ENCODE measurements at regions not wholly inside any gene's neighbourhood (a gene's known extent, or its start where the extent isn't known, plus 50 kb on each side); places are given as distances from the start of the nearest gene placed in this dataset.

DNA sequence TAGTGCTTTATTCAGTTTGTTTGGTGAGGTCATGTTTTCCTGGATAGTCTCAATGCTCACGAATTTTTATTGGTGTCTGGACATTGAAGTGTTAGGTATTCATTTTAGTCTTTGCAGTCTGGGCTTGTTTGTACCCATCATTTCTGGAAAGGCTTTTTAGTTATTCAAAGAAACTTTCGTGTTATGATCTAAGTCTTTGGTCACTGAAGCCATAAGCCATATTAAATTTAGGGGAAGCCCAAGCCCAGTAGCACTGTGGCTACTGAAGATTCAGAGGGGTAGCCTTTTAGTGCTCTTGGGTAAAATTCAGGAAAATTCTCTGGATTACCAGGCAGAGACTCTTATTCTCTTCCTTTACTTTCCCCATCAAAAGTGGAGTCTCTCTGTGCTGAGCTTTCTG lies 56.2 kb upstream of the PEX5L start:
- no peak for DNase-seq

GRCh38 chr3:180093535-180093934 lies 56.8 kb upstream of the PEX5L start:
- DNase-seq: no peak

- DNase-seq: no peak
Observed at GRCh38 chr3:180097626-180098025, 60.9 kb upstream of the PEX5L start.

GRCh38 chr3:180102134-180102533 lies 65.4 kb upstream of the PEX5L start:
- DNase-seq: no peak

DNA sequence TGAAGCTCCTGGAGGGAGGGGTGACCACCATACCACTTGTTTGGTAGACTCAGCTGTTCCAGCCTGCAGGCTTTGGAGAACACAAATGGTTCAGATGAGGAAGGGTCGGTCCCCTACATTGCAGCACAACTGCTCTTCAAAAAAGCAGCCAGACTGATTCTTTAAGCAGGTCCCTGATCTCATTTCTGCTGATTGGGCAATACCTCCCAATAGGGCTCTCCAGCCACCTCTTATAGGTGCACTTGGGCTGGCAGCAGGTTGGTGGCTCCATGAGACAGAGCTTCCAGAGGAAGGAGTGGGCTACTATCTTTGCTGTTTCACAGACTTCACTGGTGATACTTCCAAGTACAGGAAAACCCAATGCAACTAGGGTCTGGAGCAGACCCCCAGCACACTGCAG lies 65.9 kb upstream of the PEX5L start:
- no peak for DNase-seq

DNA sequence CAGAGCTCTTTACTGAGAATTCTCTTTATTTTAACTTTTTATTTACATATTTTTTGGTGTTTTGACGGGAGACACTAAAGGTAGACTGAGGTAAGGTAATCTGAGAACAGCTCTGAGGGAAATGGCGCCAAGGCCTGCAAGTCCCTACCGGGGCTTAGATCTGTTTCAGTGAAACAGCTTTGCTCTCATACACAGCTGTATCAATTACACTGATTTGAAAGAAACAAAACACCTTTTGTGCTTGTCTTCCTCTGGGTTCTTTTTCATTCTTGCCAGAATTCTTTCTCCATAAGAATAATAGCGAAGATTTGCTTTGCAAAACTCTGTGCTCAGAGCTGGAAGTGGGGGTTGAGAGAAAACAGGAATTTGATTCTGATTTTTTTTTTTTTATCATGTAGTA lies 79.5 kb upstream of the PEX5L start:
- no peak for DNase-seq

- no peak for DNase-seq
Observed at GRCh38 chr3:180116658-180117057, 79.9 kb upstream of the PEX5L start.

GRCh38 chr3:180117381-180118163 lies 80.8 kb upstream of the PEX5L start:
- no peak for DNase-seq

DNA sequence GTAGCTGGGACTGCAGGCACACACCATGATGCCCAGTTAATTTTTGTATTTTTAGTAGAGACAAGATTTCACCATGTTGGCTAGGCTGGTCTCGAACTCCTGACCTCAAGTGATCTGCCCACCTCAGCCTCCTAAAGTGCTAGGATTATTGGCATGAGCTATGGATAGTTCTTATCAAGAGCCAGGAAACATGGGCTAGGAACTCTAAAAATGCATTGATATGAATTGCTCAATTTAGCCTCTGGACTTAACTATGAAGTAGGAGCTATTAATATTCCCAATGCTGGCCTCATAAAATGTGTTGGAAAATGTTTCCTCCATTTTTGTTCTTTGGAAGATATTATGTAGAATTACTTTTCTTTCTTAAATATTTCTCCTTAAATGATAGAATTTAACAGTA lies 82.8 kb upstream of the PEX5L start:
- no peak for DNase-seq

- DNase-seq: no peak
Observed at GRCh38 chr3:180123928-180124327, 87.2 kb upstream of the PEX5L start.

DNA sequence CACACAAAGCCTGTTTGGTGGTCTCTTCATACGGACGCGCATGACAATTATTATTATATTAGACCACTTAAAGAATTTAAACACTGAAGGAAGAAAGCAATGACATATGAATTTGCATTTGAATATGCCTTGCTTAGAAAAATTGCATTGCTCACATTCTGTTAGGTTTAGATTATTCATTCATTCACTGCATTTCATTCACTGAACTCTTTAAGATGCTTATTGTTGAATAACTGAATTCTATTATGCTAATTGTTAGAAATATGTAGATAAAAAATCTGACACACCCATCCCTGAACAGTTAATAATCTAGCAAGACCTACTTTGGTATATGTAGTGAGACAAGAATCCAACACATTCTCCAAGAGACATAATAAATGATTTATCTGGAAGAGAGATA lies 94.4 kb upstream of the PEX5L start:
- no peak for DNase-seq

DNA sequence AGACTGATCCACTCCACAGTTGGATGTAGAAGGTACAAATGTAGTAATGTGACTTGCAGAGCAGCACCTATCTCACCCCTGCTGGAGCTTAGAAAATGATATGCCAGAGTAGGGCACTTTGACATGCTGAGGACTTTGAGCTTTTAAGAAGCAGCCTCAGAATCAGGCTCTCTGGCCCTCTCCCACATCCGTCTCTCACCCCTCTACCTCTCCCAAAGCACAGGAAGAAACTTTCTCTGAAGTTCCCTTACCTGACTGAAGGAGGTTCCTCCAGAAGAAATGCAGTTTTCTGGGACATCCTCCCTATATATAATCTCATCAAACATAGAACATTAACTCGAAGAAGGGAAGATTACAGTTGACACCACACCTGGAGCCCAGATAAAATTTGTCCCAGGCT lies 98.4 kb upstream of the PEX5L start:
- no peak for DNase-seq

- no peak for DNase-seq
Observed at GRCh38 chr3:180138871-180139270, 102.1 kb upstream of the PEX5L start.

- no peak for DNase-seq
Observed at GRCh38 chr3:180142041-180142440, 105.3 kb upstream of the PEX5L start.

GRCh38 chr3:180142472-180142871 lies 105.7 kb upstream of the PEX5L start:
- DNase-seq: no peak

GRCh38 chr3:180161770-180162169 lies 125.0 kb upstream of the PEX5L start:
- no peak for DNase-seq

- no peak for DNase-seq
Observed at GRCh38 chr3:180175572-180175971, 138.8 kb upstream of the PEX5L start.

DNA sequence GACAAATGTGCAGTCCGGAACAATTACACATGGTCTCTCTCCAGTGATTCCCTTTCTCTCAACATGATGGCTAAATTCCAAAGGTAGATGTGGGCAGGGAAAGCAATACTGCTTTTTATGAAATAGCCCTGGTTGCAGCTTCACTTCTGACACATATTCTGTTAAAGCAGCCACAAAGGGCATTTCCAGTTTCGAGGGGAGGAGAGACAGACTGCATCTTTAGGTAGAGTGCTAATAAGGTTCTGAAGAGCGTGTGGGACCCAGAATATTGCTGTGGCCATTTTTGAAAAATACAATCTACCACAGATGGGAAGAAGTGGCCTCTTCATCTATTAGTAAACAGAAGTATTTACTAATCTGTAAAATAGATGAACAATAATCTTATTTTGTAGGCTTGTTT lies 139.3 kb upstream of the PEX5L start:
- no peak for DNase-seq

DNA sequence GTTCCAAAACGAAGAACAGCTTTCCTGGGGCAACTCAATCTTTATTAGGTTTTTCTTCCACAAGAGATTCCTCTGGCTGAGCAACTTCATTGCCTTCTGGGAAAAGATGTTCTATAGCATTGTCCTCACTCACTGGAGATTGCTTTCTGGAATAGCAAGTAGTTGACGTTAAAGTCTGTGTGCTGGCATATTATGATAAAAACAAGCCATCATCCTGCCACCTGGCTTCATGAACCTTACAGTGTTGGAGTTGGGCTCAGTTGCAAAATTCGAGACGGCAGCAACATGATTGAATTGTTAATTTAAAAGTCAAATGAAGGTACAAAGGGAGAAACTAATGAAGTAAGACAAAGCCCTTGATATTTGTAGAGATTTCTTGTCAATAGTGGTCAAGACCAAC lies 140.5 kb upstream of the PEX5L start:
- DNase-seq: no peak

- no peak for DNase-seq
Observed at GRCh38 chr3:180179562-180179961, 142.8 kb upstream of the PEX5L start.

DNA sequence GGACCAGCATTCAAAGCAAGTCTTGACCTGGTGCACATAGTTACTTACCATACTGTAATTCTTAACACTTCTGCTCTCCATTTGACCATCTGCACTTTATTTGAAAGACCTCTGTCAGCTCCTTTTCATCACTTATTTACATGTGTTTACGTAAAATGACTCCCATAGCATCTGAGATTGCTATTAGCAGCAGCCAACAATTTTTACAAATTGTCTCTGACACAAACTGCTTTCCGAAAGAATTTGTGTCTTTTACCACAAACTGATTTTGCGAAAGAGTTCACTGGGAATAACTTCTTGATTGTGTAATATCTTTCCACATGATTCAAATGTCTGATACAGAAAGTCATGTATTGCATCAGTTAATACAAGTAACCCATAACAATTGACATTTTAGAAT lies 144.1 kb upstream of the PEX5L start:
- DNase-seq: no peak

DNA sequence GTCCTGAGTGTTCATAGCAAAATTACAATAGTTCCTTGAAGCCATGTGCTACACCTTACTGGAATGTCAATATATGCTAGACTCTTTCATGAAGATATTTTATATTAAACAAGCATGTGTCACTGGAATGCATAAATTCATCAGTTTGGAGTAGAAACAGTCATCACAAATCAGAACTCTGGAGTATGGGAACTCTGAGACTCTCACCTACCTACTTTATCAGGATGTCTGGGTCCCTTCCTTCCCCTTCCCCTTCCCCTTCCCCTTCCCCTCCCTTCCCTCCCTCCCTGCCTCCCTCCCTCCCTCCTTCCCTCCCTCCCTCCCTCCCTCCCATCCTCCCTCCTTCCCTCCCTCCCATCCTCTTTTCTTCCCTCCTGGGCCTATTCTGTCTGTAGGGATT lies 144.7 kb upstream of the PEX5L start:
- no peak for DNase-seq

DNA sequence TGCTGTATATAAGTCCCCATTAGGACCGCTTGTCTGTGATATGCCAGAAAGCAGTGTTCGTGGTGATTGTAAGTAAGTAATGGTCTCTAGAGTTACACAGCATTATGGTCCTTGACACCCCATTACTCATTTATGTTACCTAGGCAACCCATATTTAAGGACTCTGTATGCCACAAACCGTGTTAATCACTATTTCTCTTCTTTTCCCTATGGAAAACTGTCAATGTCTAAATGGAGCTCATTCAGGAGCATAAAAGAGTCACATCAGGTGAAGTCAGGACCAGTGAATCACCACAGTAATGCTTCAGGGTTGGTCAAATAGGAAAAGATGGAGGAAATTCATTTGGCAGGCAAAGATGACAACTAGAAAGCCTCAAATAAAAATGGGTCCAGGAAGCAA lies 146.6 kb upstream of the PEX5L start:
- DNase-seq: no peak

DNA sequence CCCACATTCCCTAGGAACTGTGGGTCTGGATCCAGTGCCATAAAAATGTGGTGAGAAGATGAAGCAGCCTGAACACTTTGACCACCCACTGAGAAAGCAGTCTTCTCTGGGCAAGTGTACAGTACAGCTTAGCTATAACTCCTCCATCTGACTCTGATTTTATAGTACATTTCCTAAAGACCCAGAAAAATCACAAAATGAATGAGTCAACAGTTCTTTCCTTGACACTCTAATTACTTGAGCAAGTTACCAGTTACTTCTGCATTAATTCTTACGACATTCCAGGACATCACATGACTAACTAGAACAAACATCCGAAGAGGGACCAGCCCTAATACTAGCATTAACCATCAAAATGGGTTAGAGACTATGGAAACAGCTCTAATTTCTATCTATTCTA lies 148.1 kb upstream of the PEX5L start:
- DNase-seq: no peak

DNA sequence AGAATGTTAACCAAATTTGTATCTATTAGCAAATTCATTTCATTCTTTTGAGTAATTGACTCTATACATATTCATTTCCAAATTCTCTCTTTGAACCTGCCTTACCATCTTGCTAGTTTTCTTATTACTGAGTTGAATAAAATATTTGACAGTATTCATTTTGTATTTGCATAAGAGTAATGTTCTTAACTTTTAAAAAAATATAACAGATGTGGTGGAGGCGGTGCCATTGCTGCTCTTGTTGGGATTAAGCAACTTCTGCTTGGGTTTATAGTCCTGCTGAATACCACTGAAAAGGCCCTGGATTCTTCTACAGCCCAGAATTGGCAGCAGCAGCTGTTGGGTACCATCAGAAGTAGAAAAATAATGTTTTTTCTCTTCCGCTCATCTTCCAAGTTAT lies 148.9 kb upstream of the PEX5L start:
- DNase-seq: no peak
